ENCODE measurements at regions not wholly inside any gene's neighbourhood (a gene's known extent, or its start where the extent isn't known, plus 50 kb on each side); places are given as distances from the start of the nearest gene placed in this dataset.

DNA sequence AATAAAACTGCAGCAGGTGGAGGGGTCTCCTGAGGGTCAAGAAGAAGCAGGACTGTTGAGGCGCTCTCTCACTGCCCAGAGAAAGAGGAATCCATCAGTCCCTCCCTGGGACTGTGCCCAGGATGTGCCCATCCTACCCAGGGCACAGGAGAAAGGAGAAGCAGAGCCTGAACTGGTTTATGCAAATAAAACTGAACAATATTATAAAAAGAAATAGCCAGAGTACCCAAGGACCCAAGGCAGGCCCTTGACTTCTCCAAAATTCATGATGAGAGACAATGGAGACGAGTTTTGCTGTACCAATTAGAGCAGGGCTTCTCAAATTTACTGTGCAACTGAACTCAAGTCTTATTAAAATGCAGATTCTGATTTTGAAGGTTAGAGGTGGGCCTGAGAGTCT is 211.0 kb downstream of the IGSF11 start:
- Mint-ChIP-seq H3K4me3 (ENCODE audit: unreplicated experiment) (no peak overlapping the region), H3K36me3 (ENCODE audit: low read depth, unreplicated experiment) (no peaks in the 10 kb centered on the region), H3K27ac (ENCODE audit: unreplicated experiment) (no peak overlapping the region), H3K9me3 (ENCODE audit: unreplicated experiment) (no peaks in the 10 kb centered on the region), H3K27me3 (ENCODE audit: low read depth, unreplicated experiment) (peaks cover 8% of the 10 kb centered on the region), H3K4me1 (ENCODE audit: low read depth, unreplicated experiment) (peaks cover 2% of the 10 kb centered on the region)
- H3K4me1 ChIP-seq (ENCODE audit: insufficient read depth, low read length) = no peaks in the 10 kb centered on the region
- FAIRE-seq (no peak), DNase-seq (ENCODE audit: low read depth) (no peak)
- no peaks in the 10 kb centered on the region for H3K79me2 ChIP-seq (ENCODE audit: insufficient read depth, low read length)
- no peak overlapping the region for H3K27ac ChIP-seq (ENCODE audit: low read depth, low read length)
- TF ChIP-seq, protein P1, sequence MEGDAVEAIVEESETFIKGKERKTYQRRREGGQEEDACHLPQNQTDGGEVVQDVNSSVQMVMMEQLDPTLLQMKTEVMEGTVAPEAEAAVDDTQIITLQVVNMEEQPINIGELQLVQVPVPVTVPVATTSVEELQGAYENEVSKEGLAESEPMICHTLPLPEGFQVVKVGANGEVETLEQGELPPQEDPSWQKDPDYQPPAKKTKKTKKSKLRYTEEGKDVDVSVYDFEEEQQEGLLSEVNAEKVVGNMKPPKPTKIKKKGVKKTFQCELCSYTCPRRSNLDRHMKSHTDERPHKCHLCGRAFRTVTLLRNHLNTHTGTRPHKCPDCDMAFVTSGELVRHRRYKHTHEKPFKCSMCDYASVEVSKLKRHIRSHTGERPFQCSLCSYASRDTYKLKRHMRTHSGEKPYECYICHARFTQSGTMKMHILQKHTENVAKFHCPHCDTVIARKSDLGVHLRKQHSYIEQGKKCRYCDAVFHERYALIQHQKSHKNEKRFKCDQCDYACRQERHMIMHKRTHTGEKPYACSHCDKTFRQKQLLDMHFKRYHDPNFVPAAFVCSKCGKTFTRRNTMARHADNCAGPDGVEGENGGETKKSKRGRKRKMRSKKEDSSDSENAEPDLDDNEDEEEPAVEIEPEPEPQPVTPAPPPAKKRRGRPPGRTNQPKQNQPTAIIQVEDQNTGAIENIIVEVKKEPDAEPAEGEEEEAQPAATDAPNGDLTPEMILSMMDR (IDR thresholded peaks at IDR 0.05; ENCODE audit: insufficient read depth, low read depth, low read length) = no peak
- no peak for TF ChIP-seq EZH2 (IDR thresholded peaks at IDR 0.05; ENCODE audit: insufficient read depth, low read length)
- no peaks in the 10 kb centered on the region for H3K27me3 ChIP-seq (ENCODE audit: insufficient read depth, low read length)
- no peaks in the 10 kb centered on the region for H4K20me1 ChIP-seq (ENCODE audit: insufficient read depth, low read length)
- H3K9ac ChIP-seq (ENCODE audit: low read length) = no peak overlapping the region
- H3K9me3 ChIP-seq (ENCODE audit: insufficient read depth, low read depth, low read length) = no peaks in the 10 kb centered on the region
- H3K36me3 ChIP-seq (ENCODE audit: insufficient read depth, low read length) = no peaks in the 10 kb centered on the region
- H3K4me2 ChIP-seq (ENCODE audit: low read length) = no peak overlapping the region
- H3K4me3 ChIP-seq (ENCODE audit: insufficient read depth, low read depth, low read length) = no peak overlapping the region
- H2AFZ ChIP-seq (ENCODE audit: low read depth, low read length) = no peak overlapping the region

DNA sequence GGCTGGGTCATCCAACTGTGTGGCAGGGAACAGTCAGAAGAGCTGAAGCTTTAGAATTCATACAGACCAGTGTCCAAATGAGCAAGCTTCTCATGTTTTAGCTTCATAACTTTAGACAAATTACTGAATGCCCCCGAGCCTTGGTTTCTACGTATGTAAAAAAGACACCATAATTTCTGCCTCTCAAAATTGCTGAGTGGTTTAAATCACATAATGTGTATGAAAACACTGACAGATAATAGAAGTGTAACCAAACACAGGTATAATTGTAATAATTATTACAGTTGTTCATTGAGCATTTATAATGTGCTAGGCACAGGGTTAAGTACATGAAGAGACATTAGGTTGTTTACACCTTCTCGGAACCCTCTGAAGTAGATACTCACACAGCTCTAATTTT is 207.2 kb downstream of the IGSF11 start:
- no peaks in the 10 kb centered on the region for H3K27me3 ChIP-seq (ENCODE audit: insufficient read depth, low read length)
- H3K9me3 ChIP-seq (ENCODE audit: insufficient read depth, low read depth, low read length) = no peaks in the 10 kb centered on the region
- peaks cover 12% of the 10 kb centered on the region for H3K27me3 Mint-ChIP-seq (ENCODE audit: low read depth, unreplicated experiment)
- H3K27ac ChIP-seq (ENCODE audit: low read depth, low read length) = no peak overlapping the region
- H3K4me3 Mint-ChIP-seq (ENCODE audit: unreplicated experiment) = no peak overlapping the region
- no peaks in the 10 kb centered on the region for H3K79me2 ChIP-seq (ENCODE audit: insufficient read depth, low read length)
- no peaks in the 10 kb centered on the region for H3K9me3 Mint-ChIP-seq (ENCODE audit: unreplicated experiment)
- TF ChIP-seq EZH2 (IDR thresholded peaks at IDR 0.05; ENCODE audit: insufficient read depth, low read length) = no peak
- TF ChIP-seq, protein P1 (IDR thresholded peaks at IDR 0.05; ENCODE audit: insufficient read depth, low read depth, low read length) = no peak
- no peak for FAIRE-seq
- no peak overlapping the region for H3K4me2 ChIP-seq (ENCODE audit: low read length)
- H3K36me3 Mint-ChIP-seq (ENCODE audit: low read depth, unreplicated experiment) = no peaks in the 10 kb centered on the region
- no peaks in the 10 kb centered on the region for H3K36me3 ChIP-seq (ENCODE audit: insufficient read depth, low read length)
- H3K27ac Mint-ChIP-seq (ENCODE audit: unreplicated experiment) = no peak overlapping the region
- no peaks in the 10 kb centered on the region for H3K4me1 ChIP-seq (ENCODE audit: insufficient read depth, low read length)
- no peaks in the 10 kb centered on the region for H3K4me1 Mint-ChIP-seq (ENCODE audit: low read depth, unreplicated experiment)
- H4K20me1 ChIP-seq (ENCODE audit: insufficient read depth, low read length) = no peaks in the 10 kb centered on the region
- H3K4me3 ChIP-seq (ENCODE audit: insufficient read depth, low read depth, low read length) = no peak overlapping the region
- H3K9ac ChIP-seq (ENCODE audit: low read length) = no peak overlapping the region
- no peak for DNase-seq (ENCODE audit: low read depth)
- H2AFZ ChIP-seq (ENCODE audit: low read depth, low read length) = no peak overlapping the region

DNA sequence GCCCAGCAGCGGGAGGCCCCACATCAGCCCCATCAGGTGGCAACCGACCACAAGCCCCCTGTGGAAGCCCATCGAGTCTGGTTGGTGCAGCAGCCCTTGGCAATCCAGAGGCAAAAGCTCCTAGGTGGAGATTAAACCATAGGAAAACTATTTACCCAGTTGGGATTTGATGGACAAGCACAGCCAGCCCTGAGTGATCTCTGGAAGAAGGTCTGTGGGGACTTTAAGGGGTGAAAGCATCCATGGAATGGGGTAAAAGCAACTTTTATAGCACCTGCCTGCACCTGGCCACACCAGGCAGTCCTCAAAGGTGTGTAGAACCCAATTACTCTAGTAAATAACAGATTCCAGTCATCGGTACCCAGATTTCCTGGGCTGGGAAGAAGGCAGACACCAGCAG is 206.3 kb downstream of the IGSF11 start:
- Histone ChIP-seq H3K9ac (ENCODE audit: low read length) (no peak overlapping the region), H3K27me3 (ENCODE audit: insufficient read depth, low read length) (no peaks in the 10 kb centered on the region), H3K79me2 (ENCODE audit: insufficient read depth, low read length) (no peaks in the 10 kb centered on the region), H3K4me3 (ENCODE audit: insufficient read depth, low read depth, low read length) (no peak overlapping the region), H2AFZ (ENCODE audit: low read depth, low read length) (no peak overlapping the region), H3K4me2 (ENCODE audit: low read length) (no peak overlapping the region), H3K4me1 (ENCODE audit: insufficient read depth, low read length) (no peaks in the 10 kb centered on the region), H3K36me3 (ENCODE audit: insufficient read depth, low read length) (no peaks in the 10 kb centered on the region), H4K20me1 (ENCODE audit: insufficient read depth, low read length) (no peaks in the 10 kb centered on the region), H3K9me3 (ENCODE audit: insufficient read depth, low read depth, low read length) (no peaks in the 10 kb centered on the region), H3K27ac (ENCODE audit: low read depth, low read length) (no peak overlapping the region)
- Mint-ChIP-seq H3K27me3 (ENCODE audit: low read depth, unreplicated experiment) (peaks cover 12% of the 10 kb centered on the region), H3K36me3 (ENCODE audit: low read depth, unreplicated experiment) (no peaks in the 10 kb centered on the region), H3K4me1 (ENCODE audit: low read depth, unreplicated experiment) (no peaks in the 10 kb centered on the region), H3K4me3 (ENCODE audit: unreplicated experiment) (no peak overlapping the region), H3K9me3 (ENCODE audit: unreplicated experiment) (no peaks in the 10 kb centered on the region), H3K27ac (ENCODE audit: unreplicated experiment) (no peak overlapping the region)
- TF ChIP-seq EZH2 (IDR thresholded peaks at IDR 0.05; ENCODE audit: insufficient read depth, low read length) = no peak
- TF ChIP-seq, protein P1 (IDR thresholded peaks at IDR 0.05; ENCODE audit: insufficient read depth, low read depth, low read length) = no peak
- DNase-seq (ENCODE audit: low read depth) = no peak
- FAIRE-seq = no peak

All from astrocyte (in vitro differentiated cells and primary cell).